ENCODE measurements at regions not wholly inside any gene's neighbourhood (a gene's known extent, or its start where the extent isn't known, plus 50 kb on each side); places are given as distances from the start of the nearest gene placed in this dataset.

DNA sequence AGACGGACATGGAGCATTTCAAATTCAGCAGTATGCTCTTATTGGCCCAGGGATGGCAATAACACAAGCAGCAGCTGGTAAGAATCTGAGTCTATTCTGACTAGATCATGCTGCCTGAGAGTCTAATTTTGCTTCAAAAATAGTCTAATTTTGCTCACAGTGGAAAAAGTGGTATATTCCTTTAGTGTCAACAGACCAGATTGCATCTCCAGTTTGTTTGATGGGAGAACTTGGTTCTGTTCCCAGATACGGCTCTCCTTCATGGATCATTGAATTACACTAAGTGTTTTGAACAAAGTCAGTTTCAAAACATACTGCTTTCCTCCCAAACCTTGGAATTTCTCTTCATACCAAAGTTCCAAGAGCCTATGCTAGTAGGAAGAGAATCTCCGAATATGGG is 586.1 kb downstream of the RNF144B start:
- ChIA-PET CTCF (no interaction called here), POLR2A (no interaction called here)
- DNase-seq (ENCODE audit: low read depth, low spot score), result no peak
- TF ChIP-seq, protein P1, sequence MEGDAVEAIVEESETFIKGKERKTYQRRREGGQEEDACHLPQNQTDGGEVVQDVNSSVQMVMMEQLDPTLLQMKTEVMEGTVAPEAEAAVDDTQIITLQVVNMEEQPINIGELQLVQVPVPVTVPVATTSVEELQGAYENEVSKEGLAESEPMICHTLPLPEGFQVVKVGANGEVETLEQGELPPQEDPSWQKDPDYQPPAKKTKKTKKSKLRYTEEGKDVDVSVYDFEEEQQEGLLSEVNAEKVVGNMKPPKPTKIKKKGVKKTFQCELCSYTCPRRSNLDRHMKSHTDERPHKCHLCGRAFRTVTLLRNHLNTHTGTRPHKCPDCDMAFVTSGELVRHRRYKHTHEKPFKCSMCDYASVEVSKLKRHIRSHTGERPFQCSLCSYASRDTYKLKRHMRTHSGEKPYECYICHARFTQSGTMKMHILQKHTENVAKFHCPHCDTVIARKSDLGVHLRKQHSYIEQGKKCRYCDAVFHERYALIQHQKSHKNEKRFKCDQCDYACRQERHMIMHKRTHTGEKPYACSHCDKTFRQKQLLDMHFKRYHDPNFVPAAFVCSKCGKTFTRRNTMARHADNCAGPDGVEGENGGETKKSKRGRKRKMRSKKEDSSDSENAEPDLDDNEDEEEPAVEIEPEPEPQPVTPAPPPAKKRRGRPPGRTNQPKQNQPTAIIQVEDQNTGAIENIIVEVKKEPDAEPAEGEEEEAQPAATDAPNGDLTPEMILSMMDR (IDR thresholded peaks at IDR 0.05; ENCODE audit: insufficient read depth, low read length, missing control alignments), result no peak
- H3K4me3 ChIP-seq (ENCODE audit: low read depth, low read length), result no peak overlapping the region

DNA sequence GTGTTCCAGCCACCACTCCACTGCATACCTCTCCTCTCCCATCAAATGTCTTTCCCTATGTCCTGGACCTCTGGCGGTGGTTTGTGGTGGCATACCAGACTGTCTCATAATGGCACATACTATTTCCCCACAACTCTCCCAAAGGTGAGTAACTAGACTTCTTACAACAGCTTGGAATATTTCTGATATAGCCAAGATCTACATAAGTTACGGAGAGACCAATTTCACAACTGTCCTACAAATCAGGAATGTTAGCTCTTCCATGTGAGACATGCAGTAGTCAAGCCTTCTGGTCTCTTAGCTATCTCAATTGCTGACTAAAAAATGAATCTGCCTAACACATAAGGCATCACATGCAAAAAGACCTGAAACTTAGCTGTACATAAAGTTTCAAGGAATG is 588.9 kb downstream of the RNF144B start:
- POLR2A ChIA-PET, result no interaction called here
- CTCF ChIA-PET, result no interaction called here
- DNase-seq (ENCODE audit: low read depth, low spot score), result no peak
- no peak overlapping the region for H3K4me3 ChIP-seq (ENCODE audit: low read depth, low read length)
- TF ChIP-seq, protein P1 (IDR thresholded peaks at IDR 0.05; ENCODE audit: insufficient read depth, low read length, missing control alignments), result no peak

DNA sequence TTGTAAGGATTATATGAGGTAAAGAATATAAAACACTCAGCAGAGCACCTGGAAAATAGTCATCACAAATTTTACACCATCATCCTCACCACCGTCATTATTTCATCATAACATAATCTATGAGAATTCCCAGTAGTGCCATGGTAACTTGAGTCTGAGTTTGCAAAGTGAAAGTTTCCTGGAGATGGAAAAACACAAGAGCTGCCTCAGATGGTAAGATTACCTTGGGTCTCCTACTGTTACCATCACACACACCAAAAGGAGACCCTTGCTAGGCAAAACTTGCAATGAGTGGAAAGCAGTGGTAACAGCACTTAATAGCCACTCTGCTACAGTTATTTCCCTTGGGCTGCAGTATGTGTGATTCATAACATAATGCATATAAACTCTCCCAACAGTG is 589.8 kb downstream of the RNF144B start:
- POLR2A ChIA-PET, result no interaction called here
- no peak overlapping the region for H3K4me3 ChIP-seq (ENCODE audit: low read depth, low read length)
- CTCF ChIA-PET, result no interaction called here
- DNase-seq (ENCODE audit: low read depth, low spot score), result no peak
- TF ChIP-seq, protein P1 (IDR thresholded peaks at IDR 0.05; ENCODE audit: insufficient read depth, low read length, missing control alignments), result no peak

DNA sequence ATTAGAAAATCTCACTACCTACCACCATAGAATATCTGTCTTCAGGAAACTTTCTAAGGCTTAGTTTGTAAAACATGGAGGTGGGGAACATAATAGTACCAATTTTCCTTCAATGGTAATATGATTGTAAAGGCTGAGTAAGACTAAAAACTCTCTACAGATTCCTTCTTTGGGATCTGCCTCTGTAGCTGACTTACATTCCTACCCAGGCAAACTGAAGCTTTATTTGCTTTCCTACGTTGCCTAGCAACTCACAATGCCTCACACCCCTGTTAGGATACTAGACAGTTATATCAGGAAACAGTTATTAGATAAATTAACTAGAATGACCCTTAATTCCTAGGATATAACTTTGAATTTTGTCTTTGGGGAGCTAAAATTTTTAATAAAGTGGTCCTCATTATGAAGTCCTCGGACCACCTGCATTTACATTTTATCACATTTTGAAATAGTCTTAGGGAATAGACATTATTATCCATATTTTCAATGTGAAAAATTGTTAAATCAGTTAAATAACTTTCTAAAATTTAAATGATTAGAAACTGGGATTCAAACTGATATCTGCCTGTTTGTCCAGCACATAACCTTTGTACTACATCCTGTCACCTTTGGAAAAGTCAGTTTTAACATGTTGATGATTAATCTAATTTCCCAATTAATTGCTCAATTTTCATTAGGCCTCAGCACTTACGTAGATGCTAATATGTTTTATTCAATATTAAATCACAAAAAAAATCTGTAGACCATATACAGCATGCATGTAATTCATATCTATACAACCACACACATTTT is 591.4 kb downstream of the RNF144B start:
- TF ChIP-seq, protein P1 (IDR thresholded peaks at IDR 0.05; ENCODE audit: insufficient read depth, low read length, missing control alignments), result no peak
- DNase-seq (ENCODE audit: low read depth, low spot score), result no peak
- ChIA-PET POLR2A (no interaction called here), CTCF (interaction anchor here (0.8 kb wide), 1 partner anchor 11 kb away, joined by 3 read pairs; no protein-coding TSS in a partner anchor)
- no peak overlapping the region for H3K4me3 ChIP-seq (ENCODE audit: low read depth, low read length)

DNA sequence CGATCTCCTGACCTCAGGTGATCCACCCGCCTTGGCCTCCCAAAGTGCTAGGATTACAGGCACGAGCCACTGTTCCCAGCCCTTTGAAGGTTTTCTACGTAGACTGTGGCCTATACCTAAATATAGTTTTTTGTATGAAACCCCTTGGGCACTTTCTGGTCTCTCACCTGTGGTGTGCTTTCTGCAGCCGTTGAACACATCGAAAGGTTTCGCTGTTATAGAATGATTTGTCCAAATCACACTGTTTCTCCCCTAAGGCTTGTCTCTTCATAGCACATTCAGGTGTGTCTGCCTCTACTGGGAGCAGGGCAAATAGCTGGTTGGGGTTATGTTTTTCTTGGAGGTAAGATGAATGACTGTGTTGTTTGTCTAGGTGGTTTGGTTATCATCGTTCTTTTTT is 597.9 kb downstream of the RNF144B start:
- no peak for DNase-seq (ENCODE audit: low read depth, low spot score)
- TF ChIP-seq, protein P1 (IDR thresholded peaks at IDR 0.05; ENCODE audit: insufficient read depth, low read length, missing control alignments), result no peak
- POLR2A ChIA-PET, result no interaction called here
- CTCF ChIA-PET, result no interaction called here
- H3K4me3 ChIP-seq (ENCODE audit: low read depth, low read length), result no peak overlapping the region

DNA sequence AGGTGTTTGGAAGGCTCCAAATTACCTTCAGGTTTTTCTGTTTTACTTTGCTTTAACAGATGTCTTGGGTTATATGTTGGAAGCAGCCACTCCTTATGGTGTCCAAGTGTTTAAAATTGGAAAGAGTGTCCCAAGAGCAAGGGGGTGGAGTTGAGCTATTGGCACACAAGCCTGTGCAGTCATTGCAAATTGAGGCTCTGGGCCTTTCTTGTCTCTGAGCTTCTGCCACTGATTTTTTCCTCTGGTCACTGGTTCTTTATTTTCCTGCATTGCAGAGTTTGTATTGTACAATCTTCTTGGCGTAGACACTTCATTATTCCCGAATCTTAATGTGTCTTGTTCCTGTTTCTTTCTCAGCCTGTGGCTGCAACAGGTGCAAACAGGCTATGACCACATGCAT is 598.8 kb downstream of the RNF144B start:
- H3K4me3 ChIP-seq (ENCODE audit: low read depth, low read length), result no peak overlapping the region
- no peak for DNase-seq (ENCODE audit: low read depth, low spot score)
- ChIA-PET CTCF (no interaction called here), POLR2A (no interaction called here)
- TF ChIP-seq, protein P1 (IDR thresholded peaks at IDR 0.05; ENCODE audit: insufficient read depth, low read length, missing control alignments), result no peak

Data from AG04449 (cell line).